Sigmoid colon (tissue), 4 donors: ENCODE measurements at regions not wholly inside any gene's neighbourhood (a gene's known extent, or its start where the extent isn't known, plus 50 kb on each side); places are given as distances from the start of the nearest gene placed in this dataset.

ENCODE experiments used
- EP300 ChIP-seq, 4 donors: sonication (generic); formaldehyde crosslinking; IDR thresholded peaks; one replicate each; pipeline ENCODE4 v1.6.1; 2017; ENCODE audit warnings: antibody characterized with exemption in 4 of 4
- TF ChIP-seq, protein P1 (sequence below), 4 experiments: fragments of 450-650 bp in 3 of 4; fragments of 200-600 bp in 1 of 4; IDR thresholded peaks; one replicate each; pipeline ENCODE4 v1.5.1; 2016 to 2019; ENCODE audit warnings: antibody characterized with exemption in 4 of 4, mild to moderate bottlenecking in 3 of 4, moderate library complexity in 2 of 4

DNA sequence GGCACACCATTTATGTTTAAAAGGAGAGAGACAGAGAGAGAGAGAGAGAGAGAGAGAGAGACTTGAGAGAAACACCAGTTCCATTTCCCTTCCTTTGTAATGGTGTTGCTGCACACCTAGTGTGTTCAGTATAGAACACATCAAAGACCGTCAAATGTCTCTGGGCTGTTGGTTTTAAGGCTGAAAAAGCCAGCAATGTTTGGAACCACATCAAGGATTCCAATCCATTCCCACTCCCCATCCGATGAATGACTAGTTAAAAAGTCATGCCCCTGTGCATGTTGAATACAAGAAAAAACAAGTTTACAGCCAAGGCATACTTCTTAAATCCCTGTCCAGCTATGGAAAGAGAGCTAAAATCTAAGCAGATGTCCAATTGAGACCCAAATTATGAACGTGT is 83.0 kb upstream of the IFNE start:
- TF ChIP-seq, protein P1, sequence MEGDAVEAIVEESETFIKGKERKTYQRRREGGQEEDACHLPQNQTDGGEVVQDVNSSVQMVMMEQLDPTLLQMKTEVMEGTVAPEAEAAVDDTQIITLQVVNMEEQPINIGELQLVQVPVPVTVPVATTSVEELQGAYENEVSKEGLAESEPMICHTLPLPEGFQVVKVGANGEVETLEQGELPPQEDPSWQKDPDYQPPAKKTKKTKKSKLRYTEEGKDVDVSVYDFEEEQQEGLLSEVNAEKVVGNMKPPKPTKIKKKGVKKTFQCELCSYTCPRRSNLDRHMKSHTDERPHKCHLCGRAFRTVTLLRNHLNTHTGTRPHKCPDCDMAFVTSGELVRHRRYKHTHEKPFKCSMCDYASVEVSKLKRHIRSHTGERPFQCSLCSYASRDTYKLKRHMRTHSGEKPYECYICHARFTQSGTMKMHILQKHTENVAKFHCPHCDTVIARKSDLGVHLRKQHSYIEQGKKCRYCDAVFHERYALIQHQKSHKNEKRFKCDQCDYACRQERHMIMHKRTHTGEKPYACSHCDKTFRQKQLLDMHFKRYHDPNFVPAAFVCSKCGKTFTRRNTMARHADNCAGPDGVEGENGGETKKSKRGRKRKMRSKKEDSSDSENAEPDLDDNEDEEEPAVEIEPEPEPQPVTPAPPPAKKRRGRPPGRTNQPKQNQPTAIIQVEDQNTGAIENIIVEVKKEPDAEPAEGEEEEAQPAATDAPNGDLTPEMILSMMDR (IDR thresholded peaks at IDR 0.05), result no peak
- TF ChIP-seq EP300 (IDR thresholded peaks at IDR 0.05), result no peak
